CD14-positive monocyte (primary cell): ENCODE measurements at regions not wholly inside any gene's neighbourhood (a gene's known extent, or its start where the extent isn't known, plus 50 kb on each side); places are given as distances from the start of the nearest gene placed in this dataset.

Source experiments
- DNase-seq, 3 donors: peaks; one replicate each; pipeline ENCODE4 v3.0.0-alpha.2; 2011 to 2022
- H2AFZ ChIP-seq: 2 replicates; pipeline ENCODE4 v1.6.0; 2012; ENCODE audit warnings: mild to moderate bottlenecking, low read depth, low read length, inconsistent platforms; ENCODE audit not compliant: insufficient read depth, poor library complexity, severe bottlenecking
- H3K27ac ChIP-seq, 2 donors: 1 replicate in 1 of 2; 2 replicates in 1 of 2; pipeline ENCODE4 v1.5.1; 2012 to 2013; ENCODE audit warnings: low read length in 2 of 2, control low read depth in 1 of 2, inconsistent platforms in 1 of 2, low read depth in 1 of 2, mild to moderate bottlenecking in 1 of 2
- H3K27me3 ChIP-seq, 2 donors: one replicate each; pipeline versions ENCODE4 v1.6.0 to v1.6.1; 2011 to 2013; ENCODE audit warnings: low read length in 2 of 2; ENCODE audit not compliant: control insufficient read depth in 2 of 2, insufficient read depth in 2 of 2
- H3K36me3 ChIP-seq, 2 donors: replicated peaks in 1 of 2; 1 replicate in 1 of 2; 2 replicates in 1 of 2; pipeline versions ENCODE4 v1.5.1 to v1.6.1; 2012 to 2013; ENCODE audit warnings: low read length in 2 of 2, control low read depth in 1 of 2, inconsistent platforms in 1 of 2, mild to moderate bottlenecking in 1 of 2; ENCODE audit not compliant: insufficient read depth in 2 of 2, control insufficient read depth in 1 of 2
- H3K4me1 ChIP-seq, 2 donors: 1 replicate in 1 of 2; 2 replicates in 1 of 2; pipeline versions ENCODE4 v1.5.1 to v1.6.1; 2012 to 2013; ENCODE audit warnings: low read length in 2 of 2, control low read depth in 1 of 2, inconsistent platforms in 1 of 2, mild to moderate bottlenecking in 1 of 2, moderate library complexity in 1 of 2; ENCODE audit not compliant: insufficient read depth in 2 of 2, control insufficient read depth in 1 of 2
- H3K4me2 ChIP-seq: replicated peaks from 2 replicates; pipeline ENCODE3; 2012; ENCODE audit warnings: low read length, moderate library complexity, mild to moderate bottlenecking; ENCODE audit not compliant: poor library complexity, severe bottlenecking; ENCODE audit errors: extremely low read depth
- H3K4me3 ChIP-seq, 3 experiments: fragments of 200-600 bp in 1 of 3; sonication (generic) in 1 of 3; replicated peaks in 1 of 3; 1 replicate in 2 of 3; 2 replicates in 1 of 3; pipeline ENCODE4 v1.5.1; 2011 to 2013; ENCODE audit warnings: low read length in 3 of 3, mild to moderate bottlenecking in 3 of 3, control low read depth in 2 of 3, low read depth in 2 of 3, inconsistent platforms in 1 of 3, moderate library complexity in 1 of 3
- H3K79me2 ChIP-seq: 2 replicates; pipeline ENCODE4 v1.6.0; 2012; ENCODE audit warnings: mild to moderate bottlenecking, control low read depth, inconsistent platforms, low read length, moderate library complexity; ENCODE audit not compliant: insufficient read depth
- H3K9ac ChIP-seq: 2 replicates; pipeline ENCODE4 v1.6.0; 2017; ENCODE audit warnings: low read length, mild to moderate bottlenecking; ENCODE audit not compliant: insufficient read depth, poor library complexity, severe bottlenecking
- H3K9me3 ChIP-seq, 2 donors: replicated peaks in 1 of 2; 1 replicate in 1 of 2; 2 replicates in 1 of 2; pipeline versions ENCODE4 v1.5.1 to v1.6.1; 2012 to 2013; ENCODE audit warnings: low read length in 2 of 2, control low read depth in 1 of 2; ENCODE audit not compliant: control insufficient read depth in 1 of 2, insufficient read depth in 1 of 2
- H4K20me1 ChIP-seq: 2 replicates; pipeline ENCODE4 v1.6.0; 2012; ENCODE audit warnings: mild to moderate bottlenecking, low read length, control low read depth, moderate library complexity; ENCODE audit not compliant: insufficient read depth
- H3K27ac Mint-ChIP-seq, 7 donors: one replicate each; pipeline ENCODE4 v1.8.0; 2020; ENCODE audit warnings: mild to moderate bottlenecking in 7 of 7, mixed read lengths in 7 of 7, moderate library complexity in 6 of 7, inconsistent platforms in 2 of 7
- H3K27me3 Mint-ChIP-seq, 3 donors: one replicate each; pipeline ENCODE4 v1.8.0; 2021 to 2022; ENCODE audit warnings: low read depth in 3 of 3, mild to moderate bottlenecking in 3 of 3, mixed read lengths in 3 of 3, moderate library complexity in 3 of 3, inconsistent platforms in 1 of 3
- H3K36me3 Mint-ChIP-seq, 2 donors: one replicate each; pipeline ENCODE4 v1.8.0; 2020; ENCODE audit warnings: mixed read lengths in 2 of 2, inconsistent platforms in 1 of 2, mild to moderate bottlenecking in 1 of 2
- H3K4me1 Mint-ChIP-seq: one replicate; pipeline ENCODE4 v1.8.0; 2020; ENCODE audit warnings: mild to moderate bottlenecking, mixed read lengths
- H3K4me3 Mint-ChIP-seq, 2 donors: one replicate each; pipeline ENCODE4 v1.8.0; 2020; ENCODE audit warnings: mild to moderate bottlenecking in 2 of 2, mixed read lengths in 2 of 2, moderate library complexity in 1 of 2
- H3K9me3 Mint-ChIP-seq, 7 donors: one replicate each; pipeline ENCODE4 v1.8.0; 2020 to 2022; ENCODE audit warnings: mixed read lengths in 7 of 7, mild to moderate bottlenecking in 6 of 7, moderate library complexity in 6 of 7, inconsistent platforms in 2 of 7
- CTCF ChIP-seq: fragments of 200-600 bp; IDR thresholded peaks from one replicate; pipeline ENCODE4 v1.8.0; 2022; ENCODE audit warnings: antibody characterized with exemption, mild to moderate bottlenecking
- WGBS: methylation state at CpG from one replicate; pipeline ENCODE4 v1.1.5; 2013; ENCODE audit warnings: missing lambda C conversion rate; ENCODE audit not compliant: insufficient coverage; 5-methylcytosine and 5-hydroxymethylcytosine counted together
- intact Hi-C, 2 donors: fragments of 100-400 bp; cut with micrococcal nuclease; formaldehyde crosslinking; loops; one replicate each; pipeline versions ENCODE4 v1.15.0 to v1.15.1; 2023

GRCh38 chr18:7169601-7170000, 52.0 kb upstream of the LAMA1 start:
- H3K79me2 ChIP-seq = no peaks in the 10 kb centered on the region
- no peak for TF ChIP-seq CTCF
- no peak overlapping the region for H3K9ac ChIP-seq
- Mint-ChIP-seq H3K9me3 (no peaks in the 10 kb centered on the region), H3K27me3 (peaks cover 0 to 2% (median 1%) of the 10 kb centered on the region in 3 donors), H3K4me1 (peaks cover 11% of the 10 kb centered on the region), H3K4me3 (no peak overlapping the region), H3K27ac (no peak overlapping the region), H3K36me3 (no peaks in the 10 kb centered on the region)
- WGBS = 87% methylated on average over 9 of the region's 11 CpGs
- H3K27ac ChIP-seq = no peak overlapping the region
- no peaks in the 10 kb centered on the region for H3K4me1 ChIP-seq
- no peak for DNase-seq
- no peak overlapping the region for H3K4me2 ChIP-seq
- H3K9me3 ChIP-seq = no peaks in the 10 kb centered on the region
- H3K4me3 ChIP-seq = no peak overlapping the region
- intact Hi-C loops = no loop called here
- H3K36me3 ChIP-seq = no peaks in the 10 kb centered on the region
- no peak overlapping the region for H2AFZ ChIP-seq
- H3K27me3 ChIP-seq = no peaks in the 10 kb centered on the region
- no peaks in the 10 kb centered on the region for H4K20me1 ChIP-seq

- Histone ChIP-seq H2AFZ (no peak overlapping the region), H3K9me3 (no peaks in the 10 kb centered on the region), H3K27me3 (no peaks in the 10 kb centered on the region), H4K20me1 (no peaks in the 10 kb centered on the region), H3K79me2 (no peaks in the 10 kb centered on the region), H3K27ac (no peak overlapping the region), H3K4me2 (no peak overlapping the region), H3K4me3 (no peak overlapping the region), H3K4me1 (no peaks in the 10 kb centered on the region), H3K9ac (no peak overlapping the region), H3K36me3 (no peaks in the 10 kb centered on the region)
- Mint-ChIP-seq H3K9me3 (no peaks in the 10 kb centered on the region), H3K36me3 (no peaks in the 10 kb centered on the region), H3K4me3 (no peak overlapping the region), H3K27ac (peak overlapping the region in 1 of 7 donors; percentile 25), H3K4me1 (no peaks in the 10 kb centered on the region), H3K27me3 (peaks cover 0 to 1% (median 0%) of the 10 kb centered on the region in 3 donors)
- no peak for TF ChIP-seq CTCF
- intact Hi-C loops = no loop called here
- 84% methylated on average over 3 of the region's 7 CpGs for WGBS
- DNase-seq = no peak
These were observed 50.8 kb upstream of the LAMA1 start for GRCh38 chr18:7168408-7168807.
